DMS53 treated with DMSO at 0.1 percent for 48 hours (cell line): ENCODE measurements at regions not wholly inside any gene's neighbourhood (a gene's known extent, or its start where the extent isn't known, plus 50 kb on each side); places are given as distances from the start of the nearest gene placed in this dataset.
A peak's percentile ranks its signal among the peaks of the same experiment; 100 is the strongest.

Source experiments
- DNase-seq: peaks from one replicate; lab custom pipeline; 2025; ENCODE audit not compliant: unreplicated experiment; lab: John Stamatoyannopoulos, UW

DNA sequence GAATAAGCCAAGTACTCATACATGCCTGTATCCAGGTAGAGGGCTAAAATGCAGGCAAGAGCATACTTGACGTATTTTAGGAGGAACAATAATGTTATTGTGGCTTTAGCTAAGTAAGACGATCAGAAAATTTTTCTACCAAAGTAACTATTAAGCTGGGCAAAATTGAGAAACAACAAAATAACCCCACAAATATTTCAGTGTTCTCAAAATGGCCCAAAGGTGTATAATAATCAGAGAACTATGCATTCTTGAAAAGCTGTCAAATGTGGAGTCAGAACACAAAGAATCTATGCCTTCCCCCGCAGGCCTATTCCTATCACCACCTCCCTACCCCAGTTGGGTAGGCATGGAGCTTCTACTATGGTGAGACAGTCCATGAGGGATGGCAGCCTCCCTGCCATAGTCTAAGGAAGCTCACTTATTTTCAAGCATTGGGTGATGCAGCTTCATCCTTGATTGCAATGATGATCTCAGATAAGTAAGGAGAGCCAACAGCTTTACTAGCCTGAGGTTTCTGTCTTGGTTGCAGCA lies 1132.5 kb upstream of the SPRY2 start:
- no peak for DNase-seq

DNA sequence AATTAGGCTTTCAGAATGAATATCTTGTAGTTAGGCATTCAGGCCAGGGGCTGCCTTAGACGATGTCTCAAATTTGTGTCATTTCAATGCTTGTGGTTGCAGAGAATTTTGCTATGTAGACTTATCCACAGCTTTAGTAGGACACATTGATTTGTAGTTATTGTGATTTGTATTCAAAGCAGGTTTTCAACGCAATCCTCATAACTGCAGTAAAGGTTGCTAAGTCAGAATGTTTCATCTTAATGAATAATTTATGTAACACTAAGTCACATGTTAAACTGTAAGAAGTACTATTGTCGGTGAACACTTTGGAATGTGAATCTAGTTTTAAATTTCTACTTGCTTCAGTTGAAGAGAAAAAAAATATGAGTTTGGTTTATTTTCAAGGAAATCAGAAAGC lies 1117.2 kb upstream of the SPRY2 start:
- no peak for DNase-seq

DNA sequence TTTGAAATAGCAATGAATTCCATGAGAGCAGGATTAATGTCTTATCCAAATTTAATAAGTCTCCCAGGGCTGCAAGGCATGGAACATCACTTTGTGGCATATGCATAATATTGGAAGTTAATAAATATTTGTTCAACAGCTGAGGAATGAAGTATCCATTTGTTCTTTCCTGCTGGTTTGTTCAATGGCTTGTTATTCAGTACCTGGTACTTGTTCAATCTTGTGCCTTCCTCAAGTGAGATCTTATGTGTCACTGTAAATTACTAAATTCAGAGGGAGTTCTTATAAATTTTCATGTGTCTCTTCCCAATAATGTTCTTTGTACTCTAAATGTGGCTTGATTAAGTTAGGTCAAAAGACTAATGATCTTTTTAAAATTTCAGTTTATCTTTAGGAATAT lies 1105.5 kb upstream of the SPRY2 start:
- no peak for DNase-seq

- no peak for DNase-seq
Observed at GRCh38 chr13:81442904-81443303, 1102.0 kb upstream of the SPRY2 start.

DNA sequence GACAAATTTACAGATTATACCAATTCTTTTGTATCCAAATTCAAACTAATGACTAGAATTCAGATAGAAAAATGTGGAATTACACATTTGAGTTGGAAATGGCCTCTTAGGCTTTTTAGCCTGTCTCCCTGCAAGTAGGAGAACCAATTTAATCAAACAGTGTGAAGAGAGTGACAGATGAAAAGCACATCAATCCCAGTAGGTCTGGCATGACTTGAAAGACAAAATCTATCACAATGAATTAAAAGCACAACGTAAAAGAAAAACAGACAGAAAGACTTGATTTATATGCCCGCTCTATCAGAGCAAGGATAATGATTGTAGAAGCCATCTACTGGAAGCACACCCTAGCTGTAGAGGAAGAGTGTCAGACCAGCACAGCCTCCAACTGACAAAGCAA lies 1084.4 kb upstream of the SPRY2 start:
- DNase-seq = no peak

GRCh38 chr13:81409284-81409683 lies 1068.4 kb upstream of the SPRY2 start:
- DNase-seq = no peak

DNA sequence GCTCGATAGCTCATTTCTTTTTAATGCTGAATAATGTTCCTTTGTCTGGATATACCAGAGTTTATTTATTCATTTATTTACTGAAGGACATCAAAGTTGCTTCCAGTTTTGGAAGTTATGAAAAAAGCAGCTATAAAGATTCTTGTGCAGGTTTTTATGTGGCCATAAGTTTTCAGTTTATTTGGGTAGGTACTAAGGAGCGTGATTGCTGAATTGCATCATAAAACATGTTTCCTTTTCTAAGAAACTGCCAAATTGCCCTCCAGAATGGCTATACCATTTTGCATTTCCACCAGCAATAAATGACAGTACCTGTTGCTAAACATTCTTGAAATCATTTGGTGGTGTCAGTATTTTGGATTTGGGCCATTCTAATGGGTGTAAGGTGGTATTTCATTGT lies 1067.7 kb upstream of the SPRY2 start:
- no peak for DNase-seq

DNA sequence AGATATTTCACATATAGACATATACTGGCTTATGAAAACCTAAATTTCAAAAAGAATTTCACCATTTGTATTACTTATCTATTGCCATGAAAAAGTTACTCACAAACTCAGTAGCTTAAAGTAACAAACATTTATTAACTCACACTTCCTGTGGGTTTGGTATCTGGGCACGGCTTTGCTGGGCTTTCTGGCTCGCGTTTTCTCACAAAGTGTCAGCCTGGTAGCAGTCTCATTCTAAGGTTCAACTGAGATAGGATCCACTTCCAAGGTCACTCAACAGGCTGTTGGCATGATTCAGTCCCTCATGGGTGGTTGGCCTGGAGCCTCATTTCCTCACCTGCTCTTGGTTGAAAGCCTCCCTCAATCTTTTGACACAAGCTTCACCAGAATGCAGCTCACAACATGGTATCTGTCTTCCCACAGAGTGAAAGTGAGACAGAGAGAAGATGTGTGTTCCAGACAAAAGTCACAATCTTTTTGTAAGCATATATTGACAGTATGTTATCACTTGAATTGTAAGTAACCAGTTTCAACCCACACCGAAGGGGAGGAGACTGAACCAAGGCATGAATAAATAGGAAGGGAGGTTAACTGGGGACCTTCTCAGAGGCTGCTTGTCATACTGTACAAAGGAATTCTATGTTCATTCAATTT lies 1065.8 kb upstream of the SPRY2 start:
- no peak for DNase-seq

- DNase-seq = no peak
Observed at GRCh38 chr13:81406022-81406421, 1065.1 kb upstream of the SPRY2 start.

DNA sequence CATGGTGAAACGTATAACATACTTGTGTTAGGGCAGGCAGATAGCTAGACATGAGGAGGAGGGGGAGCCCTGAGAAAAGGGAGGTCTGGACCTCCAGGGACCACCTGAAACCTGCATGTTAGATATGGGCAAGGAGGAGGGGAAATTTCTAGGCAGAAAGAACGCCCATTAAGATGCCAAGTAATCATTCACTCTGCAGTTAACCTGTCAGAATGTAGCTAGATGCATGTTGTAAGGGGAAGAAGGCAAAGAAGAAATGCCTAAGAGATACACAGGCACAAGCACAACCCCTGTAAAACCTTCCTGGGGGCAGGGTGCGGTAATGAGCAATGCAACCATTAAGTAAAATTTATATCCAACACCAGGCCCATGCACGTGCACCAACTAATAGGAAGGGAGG lies 1055.3 kb upstream of the SPRY2 start:
- DNase-seq = no peak

DNA sequence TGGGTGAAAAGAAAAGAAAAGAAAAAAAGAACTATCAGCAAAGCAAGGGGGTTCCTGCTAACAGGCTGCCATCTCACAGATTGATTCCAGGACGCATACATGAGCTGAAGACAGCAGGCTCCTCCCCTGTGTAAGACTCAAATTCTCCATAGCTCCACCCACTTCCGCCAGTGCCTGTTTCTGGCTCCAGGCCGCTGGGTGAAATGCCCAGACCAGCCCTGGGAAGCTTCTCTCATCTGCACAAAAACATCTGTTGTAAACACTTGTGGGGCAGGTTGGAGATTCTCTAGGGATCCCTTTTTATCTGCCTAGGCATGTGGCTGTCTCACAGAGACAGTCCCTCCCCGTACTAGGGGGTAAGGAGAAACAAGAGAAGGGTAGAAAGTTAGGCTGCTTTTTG lies 1054.4 kb upstream of the SPRY2 start:
- DNase-seq = no peak

- DNase-seq = no peak
Observed at GRCh38 chr13:81394640-81395039, 1053.7 kb upstream of the SPRY2 start.

DNA sequence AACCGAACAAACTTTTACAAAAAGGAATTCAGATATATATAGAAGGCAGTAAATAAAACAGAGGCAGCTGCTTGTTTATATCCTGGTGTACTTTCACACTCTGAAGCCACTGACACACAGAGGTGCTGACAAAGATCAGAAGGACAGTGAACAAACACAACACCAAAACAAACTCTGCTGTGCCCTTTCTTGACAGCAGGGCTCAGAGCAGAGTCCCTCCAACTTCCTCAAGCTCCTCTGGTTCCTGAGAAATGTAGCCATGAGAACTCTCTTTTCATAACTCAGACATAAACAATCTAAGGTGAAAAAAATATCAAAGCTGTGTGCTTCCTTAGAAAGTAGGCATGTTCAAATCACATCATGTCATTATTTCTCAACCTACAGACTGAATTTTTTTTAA lies 1052.8 kb upstream of the SPRY2 start:
- peak; percentile 19 for DNase-seq

- no peak for DNase-seq
Observed at GRCh38 chr13:81393110-81393509, 1052.2 kb upstream of the SPRY2 start.

DNA sequence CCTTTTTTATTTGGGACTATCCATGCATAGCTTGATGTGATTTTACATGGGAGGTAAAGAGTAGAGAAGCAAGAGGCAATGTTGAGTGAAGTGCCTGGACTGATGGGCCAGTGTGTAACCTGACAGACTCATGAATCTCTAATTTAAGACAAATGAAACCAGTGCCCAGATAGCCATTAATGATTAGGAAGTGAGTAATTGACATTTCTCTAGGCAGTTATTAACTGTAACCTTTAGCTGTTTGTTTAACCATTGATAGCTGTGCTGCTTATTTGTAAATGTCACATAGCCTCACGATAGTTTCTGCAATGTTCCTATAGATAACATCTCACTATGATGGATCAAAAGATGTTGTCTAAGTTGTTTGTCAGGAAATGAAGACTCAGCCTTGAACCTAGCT lies 1047.5 kb upstream of the SPRY2 start:
- DNase-seq = no peak

GRCh38 chr13:81383444-81383843 lies 1042.5 kb upstream of the SPRY2 start:
- DNase-seq = no peak

DNA sequence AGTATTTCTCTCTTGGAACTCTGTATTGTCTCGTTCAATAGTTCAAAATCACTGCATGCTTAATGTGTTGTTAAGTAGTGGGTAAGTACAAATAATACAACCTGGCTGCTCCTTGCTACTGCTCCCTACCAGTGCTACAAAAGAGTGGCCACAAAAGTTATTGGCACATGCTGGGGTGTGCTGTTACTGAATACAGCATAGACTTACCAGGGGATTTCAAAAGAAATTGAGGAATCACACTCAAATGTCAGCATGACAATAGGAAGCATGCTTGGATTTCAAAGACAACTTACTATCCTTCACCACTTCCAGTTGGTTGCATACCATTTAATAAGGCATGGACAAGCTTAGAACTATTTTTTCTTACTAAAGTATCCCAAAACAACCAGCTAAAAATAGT lies 1041.3 kb upstream of the SPRY2 start:
- DNase-seq = no peak

DNA sequence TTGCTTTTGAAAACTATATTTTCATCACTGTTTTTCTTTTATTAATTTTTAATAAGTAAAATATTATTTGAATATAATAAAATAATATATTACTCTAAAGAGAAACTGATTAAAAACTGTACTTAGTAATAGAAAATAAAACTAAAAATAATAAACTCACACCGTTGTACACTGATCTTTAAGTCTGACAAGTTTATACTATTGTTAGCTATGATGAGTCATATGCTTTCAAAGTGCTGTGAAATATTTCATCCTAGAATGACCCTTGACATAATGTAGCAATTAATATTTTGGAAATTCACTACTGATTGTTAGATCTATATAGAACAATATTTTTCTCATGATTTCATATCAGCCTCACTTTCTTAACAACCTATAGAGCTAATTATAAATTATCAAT lies 1040.6 kb upstream of the SPRY2 start:
- DNase-seq = no peak

- no peak for DNase-seq
Observed at GRCh38 chr13:81379183-81379582, 1038.3 kb upstream of the SPRY2 start.

- DNase-seq = no peak
Observed at GRCh38 chr13:81377921-81378320, 1037.0 kb upstream of the SPRY2 start.

- no peak for DNase-seq
Observed at GRCh38 chr13:81375709-81376108, 1034.8 kb upstream of the SPRY2 start.

DNA sequence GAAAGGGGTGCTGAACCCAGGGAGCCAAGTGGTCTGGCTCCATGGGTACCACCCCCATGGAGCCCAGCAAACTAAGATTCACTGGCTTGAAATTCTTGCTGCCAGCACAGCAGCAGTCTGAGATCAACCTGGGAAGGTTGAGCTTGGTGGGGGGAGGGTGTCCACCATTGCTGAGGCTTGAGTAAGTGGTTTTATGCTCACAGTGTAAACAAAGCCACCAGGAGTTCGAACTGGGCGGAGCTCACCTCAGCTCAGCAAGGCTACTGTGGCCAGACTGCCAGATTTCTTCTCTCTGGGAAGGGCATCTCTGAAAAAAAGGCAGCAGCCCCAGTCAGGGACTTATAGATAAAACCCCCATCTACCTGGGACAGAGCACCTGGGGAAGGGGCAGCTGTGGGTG lies 1021.8 kb upstream of the SPRY2 start:
- peak; percentile 0 for DNase-seq

DNA sequence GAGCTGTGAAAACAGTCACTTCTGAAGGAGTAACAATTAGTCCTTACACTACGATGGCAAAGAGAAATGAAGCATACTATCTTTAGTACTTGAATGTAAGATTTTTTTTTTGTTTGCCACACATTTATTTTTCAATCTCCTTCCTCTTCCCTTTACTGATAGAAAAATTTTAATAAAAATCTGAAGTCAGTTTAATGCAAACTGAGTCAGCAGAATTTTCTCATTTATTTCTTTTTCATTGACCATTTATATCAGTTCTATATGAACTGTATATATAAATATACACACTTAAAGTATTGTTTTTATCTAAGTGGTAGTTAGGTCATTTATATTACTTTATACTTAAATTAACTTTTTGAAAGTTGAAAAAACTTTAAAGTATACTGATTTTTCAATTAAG lies 1009.1 kb upstream of the SPRY2 start:
- DNase-seq = no peak
